Chondrocyte (in vitro differentiated cells): ENCODE measurements at regions not wholly inside any gene's neighbourhood (a gene's known extent, or its start where the extent isn't known, plus 50 kb on each side); places are given as distances from the start of the nearest gene placed in this dataset.
"Not testable (repeated sequence)": the region's sequence is repeated elsewhere in the genome, so short reads cannot be mapped to it uniquely, and the experiment has no call there.

Source experiments
- DNase-seq: peaks from one replicate; pipeline ENCODE4 v3.0.0; 2021; ENCODE audit warnings: mixed read lengths, low spot score
- H3K27ac Mint-ChIP-seq: one replicate; pipeline ENCODE4 v1.8.0; 2021; ENCODE audit warnings: mild to moderate bottlenecking, moderate library complexity, mixed read lengths; ENCODE audit not compliant: unreplicated experiment
- H3K27me3 Mint-ChIP-seq: 2 replicates; pipeline ENCODE4 v1.8.0; 2021; ENCODE audit warnings: low read depth, mixed read lengths
- H3K36me3 Mint-ChIP-seq: 2 replicates; pipeline ENCODE4 v1.8.0; 2021; ENCODE audit warnings: low read depth, mixed read lengths
- H3K4me1 Mint-ChIP-seq: 2 replicates; pipeline ENCODE4 v1.8.0; 2021; ENCODE audit warnings: low read depth, mild to moderate bottlenecking, mixed read lengths
- H3K4me3 Mint-ChIP-seq: one replicate; pipeline ENCODE4 v1.8.0; 2021; ENCODE audit warnings: mild to moderate bottlenecking, moderate library complexity, mixed read lengths; ENCODE audit not compliant: unreplicated experiment
- H3K9me3 Mint-ChIP-seq: 2 replicates; pipeline ENCODE4 v1.8.0; 2021; ENCODE audit warnings: low read depth, mixed read lengths
- TF ChIP-seq, protein P1 (sequence below): fragments of 200-600 bp; sonication (generic); IDR thresholded peaks from 2 replicates; pipeline ENCODE4 v1.5.0; 2021; ENCODE audit warnings: antibody characterized with exemption, mild to moderate bottlenecking, moderate library complexity

DNA sequence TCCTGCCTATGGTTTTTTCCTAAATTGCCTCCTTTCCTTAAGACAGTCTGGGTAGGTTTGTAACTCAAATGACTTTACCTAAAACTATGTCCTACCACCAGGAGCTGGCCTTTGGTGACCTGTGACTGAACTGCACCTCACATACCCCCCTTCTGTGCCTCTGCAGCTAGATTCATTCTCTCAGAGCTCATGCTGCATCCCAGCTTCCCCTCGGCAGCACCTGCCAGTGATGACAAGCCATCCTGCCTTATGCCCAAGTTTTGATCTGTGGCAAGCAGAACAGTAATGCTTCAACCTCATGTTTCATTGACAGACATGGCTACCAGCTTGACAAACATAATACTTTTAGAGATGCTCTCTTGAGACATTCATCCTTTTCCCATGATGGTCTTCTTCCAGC lies 141.9 kb downstream of the TSEN15 start:
- no peak for DNase-seq
- H3K27me3 Mint-ChIP-seq = peaks cover 5% of the 10 kb centered on the region
- peaks cover under 1% of the 10 kb centered on the region for H3K4me1 Mint-ChIP-seq
- H3K27ac Mint-ChIP-seq = no peak overlapping the region
- peaks cover 2% of the 10 kb centered on the region for H3K9me3 Mint-ChIP-seq
- H3K36me3 Mint-ChIP-seq = no peaks in the 10 kb centered on the region
- H3K4me3 Mint-ChIP-seq = no peak overlapping the region
- TF ChIP-seq, protein P1, sequence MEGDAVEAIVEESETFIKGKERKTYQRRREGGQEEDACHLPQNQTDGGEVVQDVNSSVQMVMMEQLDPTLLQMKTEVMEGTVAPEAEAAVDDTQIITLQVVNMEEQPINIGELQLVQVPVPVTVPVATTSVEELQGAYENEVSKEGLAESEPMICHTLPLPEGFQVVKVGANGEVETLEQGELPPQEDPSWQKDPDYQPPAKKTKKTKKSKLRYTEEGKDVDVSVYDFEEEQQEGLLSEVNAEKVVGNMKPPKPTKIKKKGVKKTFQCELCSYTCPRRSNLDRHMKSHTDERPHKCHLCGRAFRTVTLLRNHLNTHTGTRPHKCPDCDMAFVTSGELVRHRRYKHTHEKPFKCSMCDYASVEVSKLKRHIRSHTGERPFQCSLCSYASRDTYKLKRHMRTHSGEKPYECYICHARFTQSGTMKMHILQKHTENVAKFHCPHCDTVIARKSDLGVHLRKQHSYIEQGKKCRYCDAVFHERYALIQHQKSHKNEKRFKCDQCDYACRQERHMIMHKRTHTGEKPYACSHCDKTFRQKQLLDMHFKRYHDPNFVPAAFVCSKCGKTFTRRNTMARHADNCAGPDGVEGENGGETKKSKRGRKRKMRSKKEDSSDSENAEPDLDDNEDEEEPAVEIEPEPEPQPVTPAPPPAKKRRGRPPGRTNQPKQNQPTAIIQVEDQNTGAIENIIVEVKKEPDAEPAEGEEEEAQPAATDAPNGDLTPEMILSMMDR = no peak

DNA sequence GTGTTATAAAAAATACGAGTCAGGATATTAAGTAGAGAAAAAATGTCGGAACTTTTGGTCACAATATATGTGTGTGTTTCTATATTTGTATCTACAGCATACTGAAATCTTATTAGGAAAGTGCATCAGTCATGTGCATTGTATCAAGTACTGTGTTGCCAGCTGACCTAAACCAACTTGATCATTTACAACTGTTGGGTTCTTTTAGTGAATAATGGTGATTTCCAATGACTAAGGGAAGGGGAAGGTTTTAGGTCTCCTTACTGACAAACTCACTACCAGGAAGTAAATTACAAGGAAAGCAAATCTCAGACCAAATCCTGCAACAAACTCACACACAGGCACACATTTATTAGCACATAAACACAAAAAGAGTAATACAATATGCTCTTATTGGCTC lies 142.7 kb downstream of the TSEN15 start:
- Mint-ChIP-seq H3K4me3 (no peak overlapping the region), H3K27ac (no peak overlapping the region), H3K36me3 (no peaks in the 10 kb centered on the region), H3K27me3 (peaks cover 5% of the 10 kb centered on the region), H3K4me1 (no peaks in the 10 kb centered on the region), H3K9me3 (no peaks in the 10 kb centered on the region)
- TF ChIP-seq, protein P1 = no peak
- no peak for DNase-seq

DNA sequence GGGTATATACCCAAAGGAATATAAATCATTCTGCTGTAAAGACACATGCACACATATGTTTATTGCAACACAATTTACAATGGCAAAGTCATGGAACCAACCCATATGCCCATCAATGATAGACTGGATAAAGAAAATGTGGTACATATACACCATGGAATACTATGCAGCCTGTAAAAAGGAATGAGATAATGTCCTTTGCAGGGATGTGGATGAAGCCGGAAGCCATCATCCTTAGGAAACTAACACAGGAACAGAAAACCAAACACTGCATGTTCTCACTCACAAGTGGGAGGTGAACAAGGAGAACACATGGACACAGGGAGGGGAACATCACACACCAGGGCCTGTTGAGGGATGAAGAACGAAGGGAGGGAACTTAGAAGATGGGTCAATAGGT lies 144.2 kb downstream of the TSEN15 start:
- not testable (repeated sequence) for H3K9me3 Mint-ChIP-seq

DNA sequence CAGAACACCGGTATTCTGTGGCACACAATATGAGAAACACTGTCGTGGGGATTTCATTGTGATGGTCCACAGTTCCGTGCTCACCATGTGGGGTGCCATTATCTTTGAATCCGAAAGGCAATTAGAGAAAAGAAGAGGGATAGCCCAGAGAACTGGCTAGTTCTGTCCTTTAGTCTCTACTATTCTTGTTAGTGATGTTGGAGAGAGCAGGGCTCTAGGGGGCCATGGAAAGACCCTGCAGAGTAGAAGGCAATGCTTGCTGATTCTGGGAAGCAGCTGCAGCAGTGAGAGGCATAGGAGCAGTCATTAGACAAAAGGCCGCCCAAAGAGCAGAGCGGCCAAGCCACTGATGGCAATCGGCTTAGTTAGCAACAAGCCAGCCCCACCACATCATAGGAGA lies 146.3 kb downstream of the TSEN15 start:
- Mint-ChIP-seq H3K4me3 (no peak overlapping the region), H3K27me3 (peaks cover 5% of the 10 kb centered on the region), H3K4me1 (no peaks in the 10 kb centered on the region), H3K9me3 (no peaks in the 10 kb centered on the region), H3K36me3 (no peaks in the 10 kb centered on the region), H3K27ac (no peak overlapping the region)
- TF ChIP-seq, protein P1 = no peak
- DNase-seq = no peak

More for the DNA sequence above, 144.2 kb downstream of the TSEN15 start:
- not testable (repeated sequence) for H3K27me3 Mint-ChIP-seq, H3K4me1 Mint-ChIP-seq, H3K36me3 Mint-ChIP-seq, H3K4me3 Mint-ChIP-seq, H3K27ac Mint-ChIP-seq, DNase-seq

DNA sequence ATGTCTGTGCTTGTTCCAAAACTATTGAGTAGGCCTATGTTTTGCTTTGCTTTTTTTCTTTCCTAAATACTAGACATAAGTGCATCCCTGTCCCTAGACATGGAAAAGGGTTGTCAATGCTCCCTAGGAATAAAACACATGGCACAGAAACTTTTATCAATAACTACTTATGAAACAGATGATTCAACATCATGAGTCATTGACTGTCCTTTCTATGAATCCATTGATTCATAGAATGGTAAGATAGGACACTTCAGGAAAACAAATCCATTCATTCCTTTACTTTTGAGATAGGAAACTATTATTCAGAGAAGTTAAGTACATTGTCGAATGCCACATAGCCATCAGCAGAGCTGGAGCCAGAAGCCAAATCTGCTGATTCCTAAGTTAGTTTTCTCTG lies 147.5 kb downstream of the TSEN15 start:
- no peak overlapping the region for H3K4me3 Mint-ChIP-seq
- no peak overlapping the region for H3K27ac Mint-ChIP-seq
- peaks cover 5% of the 10 kb centered on the region for H3K27me3 Mint-ChIP-seq
- TF ChIP-seq, protein P1 = no peak
- H3K9me3 Mint-ChIP-seq = no peaks in the 10 kb centered on the region
- no peak for DNase-seq
- H3K36me3 Mint-ChIP-seq = no peaks in the 10 kb centered on the region
- H3K4me1 Mint-ChIP-seq = no peaks in the 10 kb centered on the region

DNA sequence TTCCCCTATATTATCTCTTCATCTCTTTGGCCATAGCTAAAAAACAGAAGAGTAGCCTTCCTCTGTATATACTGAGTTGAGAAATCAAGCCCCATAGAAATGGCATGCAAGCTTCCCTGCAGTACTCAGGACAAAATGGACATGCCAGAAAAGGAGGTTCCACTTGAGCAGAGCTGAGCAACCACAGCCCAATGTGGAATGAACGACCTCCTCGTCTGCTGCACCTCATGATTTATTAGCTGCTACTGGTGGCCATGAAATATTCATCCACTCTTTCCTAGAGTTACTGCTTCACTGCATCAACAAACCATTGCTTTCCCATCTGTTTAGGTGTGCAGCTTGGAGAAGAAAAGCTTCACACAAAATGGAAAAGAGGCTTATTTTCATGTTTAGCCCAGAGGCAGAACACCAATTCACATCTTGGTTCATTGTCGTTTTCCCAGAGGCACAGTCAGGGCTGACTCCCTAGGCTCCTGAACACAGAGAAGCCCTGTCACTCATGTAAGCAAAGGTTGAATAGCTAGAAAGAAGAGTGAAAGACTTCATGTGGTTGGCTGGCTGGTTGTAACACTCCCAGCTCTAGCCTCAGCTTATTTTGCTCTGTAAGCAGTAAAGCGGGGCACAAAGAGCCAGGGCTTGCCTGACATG lies 148.0 kb downstream of the TSEN15 start:
- no peak for DNase-seq
- H3K27ac Mint-ChIP-seq = no peak overlapping the region
- H3K36me3 Mint-ChIP-seq = no peaks in the 10 kb centered on the region
- no peaks in the 10 kb centered on the region for H3K9me3 Mint-ChIP-seq
- TF ChIP-seq, protein P1 = no peak
- H3K4me3 Mint-ChIP-seq = no peak overlapping the region
- H3K27me3 Mint-ChIP-seq = peaks cover 5% of the 10 kb centered on the region
- no peaks in the 10 kb centered on the region for H3K4me1 Mint-ChIP-seq
